ENCODE measurements at regions not wholly inside any gene's neighbourhood (a gene's known extent, or its start where the extent isn't known, plus 50 kb on each side); places are given as distances from the start of the nearest gene placed in this dataset.
"Not testable (repeated sequence)": the region's sequence is repeated elsewhere in the genome, so short reads cannot be mapped to it uniquely, and the experiment has no call there.

- no peak for DNase-seq
Observed at GRCh38 chr14:22184830-22185168, 404.2 kb downstream of the DAD1 start.

DNA sequence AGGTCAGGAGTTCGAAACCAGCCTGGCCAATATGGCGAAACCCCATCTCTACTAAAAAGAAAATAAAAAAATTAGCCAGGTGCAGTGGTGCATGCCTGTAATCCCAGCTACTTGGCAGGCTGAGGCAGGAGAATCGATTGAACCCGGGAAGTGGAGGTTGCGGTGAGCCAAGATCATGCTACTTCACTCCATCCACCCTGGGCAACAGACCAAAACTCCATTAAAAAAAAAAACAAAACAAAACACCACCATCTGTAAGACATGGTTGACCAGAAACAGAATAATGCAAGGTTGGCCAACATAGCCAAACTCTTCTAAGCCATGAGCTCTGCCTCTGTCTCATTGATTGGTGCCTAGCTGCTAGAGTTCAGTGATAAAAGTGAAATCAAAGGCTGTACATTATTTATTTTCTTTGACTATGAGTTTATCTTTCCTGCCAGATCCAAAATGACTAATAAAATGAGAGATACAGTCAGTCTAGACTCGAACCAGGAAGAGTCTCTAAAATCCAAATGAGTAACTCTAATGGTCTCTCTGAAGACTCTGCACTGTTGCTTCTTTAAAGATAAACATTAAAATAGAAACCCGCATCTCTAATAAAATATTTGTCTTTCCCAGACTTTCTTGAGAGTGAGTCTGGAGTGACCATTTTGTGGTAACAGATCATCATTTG lies 404.7 kb downstream of the DAD1 start:
- DNase-seq = no peak

DNA sequence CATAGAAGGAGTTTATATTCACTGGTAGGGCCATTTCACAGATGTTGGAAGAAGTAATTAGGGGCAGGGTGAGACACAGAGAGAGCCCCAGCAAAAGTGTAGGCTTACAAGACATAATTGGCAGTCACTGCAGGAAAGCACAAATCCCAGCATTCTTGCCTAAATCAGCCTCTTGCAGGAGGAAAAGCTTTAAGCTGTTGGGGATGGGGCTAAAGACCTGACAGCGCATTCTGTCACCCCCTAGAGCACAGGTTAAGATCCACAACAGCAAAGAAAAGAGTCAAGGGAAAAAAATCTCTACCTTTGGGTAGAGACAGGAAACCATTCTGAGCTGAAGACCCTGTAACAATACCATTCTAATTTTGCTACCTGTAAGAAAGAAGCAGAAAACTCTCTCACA lies 409.0 kb downstream of the DAD1 start:
- DNase-seq = no peak

GRCh38 chr14:22179190-22179589 lies 409.8 kb downstream of the DAD1 start:
- no peak for DNase-seq

GRCh38 chr14:22178333-22178839 lies 410.6 kb downstream of the DAD1 start:
- peak; percentile 34 to 50 (median 45) for DNase-seq

DNA sequence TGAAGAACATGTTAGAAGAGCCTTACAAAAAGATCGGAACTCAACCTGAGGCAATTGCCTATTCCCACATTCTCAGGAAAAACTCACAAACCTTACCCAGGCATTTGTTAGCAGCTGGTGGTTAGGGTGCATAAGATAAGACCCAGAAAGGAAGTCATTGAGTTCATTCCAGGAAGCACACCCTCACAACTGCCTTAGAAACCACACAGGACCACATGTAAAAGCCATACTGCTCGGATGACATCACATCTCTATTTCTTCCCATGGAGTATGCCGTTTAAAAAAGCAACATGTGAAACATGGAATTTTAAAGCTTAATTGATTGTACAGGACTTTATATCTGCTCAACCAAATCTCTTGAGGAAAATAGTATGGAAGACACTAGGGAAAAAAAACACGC lies 411.2 kb downstream of the DAD1 start:
- DNase-seq = peak in 1 of 3 donors; percentile 5

DNA sequence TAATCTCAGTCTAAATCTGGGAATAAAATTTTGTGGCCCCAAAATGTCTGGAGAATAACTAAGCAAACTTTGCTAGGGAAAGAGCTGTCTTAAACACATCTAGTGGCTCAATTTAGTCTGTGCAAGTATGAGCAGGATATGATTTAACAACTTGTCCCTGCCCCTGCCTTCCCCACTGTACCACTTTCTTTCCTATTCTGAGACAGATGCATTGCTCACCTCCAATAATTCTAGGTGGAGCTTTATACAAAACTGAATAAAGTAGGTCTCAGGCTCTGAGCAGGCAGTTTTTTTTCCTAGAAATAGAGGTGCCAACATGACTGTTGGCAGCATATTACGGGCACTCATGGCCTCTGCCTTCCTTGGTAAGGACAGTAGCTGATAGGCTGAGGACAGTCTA lies 412.1 kb downstream of the DAD1 start:
- no peak for DNase-seq

DNA sequence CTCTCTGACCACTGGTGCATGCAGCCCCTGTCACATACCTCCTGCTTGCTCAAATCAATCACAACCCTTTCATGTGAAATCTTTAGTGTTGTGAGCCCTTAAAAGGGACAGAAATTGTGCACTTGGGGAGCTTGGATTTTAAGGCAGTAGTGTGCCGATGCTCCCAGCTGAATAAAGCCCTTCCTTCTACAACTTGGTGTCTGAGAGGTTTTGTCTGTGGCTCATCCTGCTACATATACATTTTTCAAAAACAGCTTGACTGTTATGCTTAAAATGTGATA lies 413.8 kb downstream of the DAD1 start:
- DNase-seq = not testable (repeated sequence)

DNA sequence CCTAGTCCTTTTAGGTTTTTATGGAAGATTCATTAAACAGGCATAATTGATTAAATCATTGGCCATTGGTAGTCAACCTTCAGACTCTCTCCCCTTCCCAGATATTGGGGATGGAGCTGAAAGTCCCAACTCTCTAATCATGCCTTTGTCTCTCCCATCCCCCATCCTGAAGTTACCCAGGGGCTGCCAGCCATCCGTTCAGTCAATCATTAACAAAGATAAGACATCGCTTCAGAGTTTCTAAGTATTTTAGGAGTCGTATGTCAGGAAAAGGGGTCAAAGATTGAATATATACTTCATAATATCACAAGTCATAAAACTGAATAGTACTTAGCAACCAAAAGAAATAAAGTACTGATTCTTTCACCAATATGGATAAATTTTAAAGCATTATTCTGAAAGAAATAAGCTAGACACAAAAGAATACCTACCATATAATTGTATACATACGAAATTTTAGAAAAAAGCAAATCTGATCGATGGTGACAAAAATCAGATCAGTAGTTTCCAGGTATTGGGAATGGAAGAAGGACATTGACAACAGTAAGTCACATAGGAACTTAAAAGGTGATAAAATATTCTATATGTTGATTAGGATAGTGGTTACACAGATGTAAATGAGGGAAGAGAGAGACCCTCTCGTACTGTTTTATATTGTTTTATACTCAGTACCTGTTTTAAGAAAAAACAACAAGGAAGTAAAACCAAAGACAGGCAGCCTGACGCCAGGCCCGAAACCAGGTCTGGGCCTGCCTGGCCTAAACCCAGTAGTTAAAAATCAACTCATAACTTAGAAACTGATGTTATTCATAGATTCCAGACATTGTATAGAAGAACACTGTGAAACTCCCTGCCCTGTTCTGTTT lies 414.4 kb downstream of the DAD1 start:
- no peak for DNase-seq

- DNase-seq = no peak
Observed at GRCh38 chr14:22168092-22168955, 420.7 kb downstream of the DAD1 start.

DNA sequence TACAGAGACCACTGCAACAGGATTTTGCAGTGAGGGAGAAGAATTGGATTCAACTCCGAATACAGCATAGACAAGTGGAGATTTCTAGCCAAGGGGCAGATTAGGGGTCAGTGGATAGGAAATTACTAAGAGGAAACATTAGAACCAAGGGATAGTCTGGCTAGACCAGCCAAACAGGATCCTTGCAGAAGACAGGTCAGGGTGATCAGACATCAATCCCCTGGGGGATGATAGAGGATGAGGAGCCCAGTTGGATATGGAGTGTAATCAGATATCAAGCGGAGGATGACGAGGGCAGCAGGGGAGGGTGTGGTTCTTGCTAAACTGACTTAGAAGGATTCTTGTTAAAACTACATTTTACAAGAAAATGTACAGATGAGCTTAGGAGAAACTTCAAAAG lies 424.4 kb downstream of the DAD1 start:
- no peak for DNase-seq

DNA sequence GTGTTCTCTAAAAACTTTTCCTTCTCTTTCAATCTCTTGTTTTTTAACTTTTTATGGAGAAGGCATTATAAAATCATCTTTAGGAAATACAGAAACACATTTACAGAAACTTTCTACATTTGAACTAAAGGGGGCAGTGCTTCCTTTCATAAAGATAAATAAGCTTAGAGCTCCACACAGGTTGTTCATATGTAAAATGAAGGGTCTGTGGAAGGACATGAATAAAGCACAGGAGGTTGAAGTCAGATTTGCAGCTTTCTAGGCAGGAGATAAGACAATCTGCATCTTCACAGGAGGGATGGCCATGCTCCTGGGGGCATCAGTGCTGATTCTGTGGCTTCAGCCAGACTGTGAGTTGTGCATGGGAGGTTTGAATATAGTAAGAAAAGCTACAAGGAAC lies 426.0 kb downstream of the DAD1 start:
- peak; percentile 7 to 32 (median 27) for DNase-seq

GRCh38 chr14:22159957-22160356 lies 429.1 kb downstream of the DAD1 start:
- DNase-seq = peak; percentile 84 to 87 (median 84)

DNA sequence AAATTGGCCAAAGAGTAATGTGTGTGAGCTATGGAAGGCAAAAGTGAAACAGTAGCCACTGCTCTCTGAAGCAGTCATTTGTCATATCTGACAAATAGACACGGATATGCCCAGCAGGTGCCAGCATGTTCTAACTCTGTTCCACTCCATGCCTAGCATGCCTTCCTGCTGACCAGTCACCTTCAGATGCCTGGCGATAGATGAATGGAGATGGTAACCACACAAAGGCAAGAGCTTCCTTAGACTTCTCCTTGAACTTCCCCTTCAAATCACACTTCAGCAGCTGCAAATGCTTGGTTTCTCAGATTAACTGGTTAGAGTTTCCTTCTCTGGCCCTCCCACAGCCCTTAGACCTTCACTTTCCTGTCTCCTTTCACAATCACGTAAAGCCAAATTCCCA lies 429.9 kb downstream of the DAD1 start:
- DNase-seq = peak; percentile 53 to 56 (median 56)

GRCh38 chr14:22158560-22158959 lies 430.5 kb downstream of the DAD1 start:
- no peak for DNase-seq

DNA sequence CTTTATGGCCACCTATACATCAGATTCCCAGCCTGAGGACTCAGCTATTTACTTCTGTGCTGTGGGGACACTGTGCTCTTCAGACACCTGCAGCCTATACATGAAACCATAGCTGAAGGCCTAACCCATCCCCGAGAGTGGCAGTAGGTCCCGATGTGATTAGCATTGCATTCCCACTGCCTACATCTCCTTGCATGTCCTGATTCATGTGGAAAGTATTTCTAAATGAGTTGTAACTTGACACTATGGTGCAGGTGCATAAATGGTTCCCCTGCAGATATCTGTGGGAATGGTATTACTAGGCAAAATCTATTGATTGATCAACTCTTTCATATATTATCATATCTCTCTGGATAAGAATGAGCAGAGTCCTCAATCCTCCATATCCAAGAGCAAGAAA lies 433.5 kb downstream of the DAD1 start:
- DNase-seq = no peak

- no peak for DNase-seq
Observed at GRCh38 chr14:22152903-22153302, 436.1 kb downstream of the DAD1 start.

DNA sequence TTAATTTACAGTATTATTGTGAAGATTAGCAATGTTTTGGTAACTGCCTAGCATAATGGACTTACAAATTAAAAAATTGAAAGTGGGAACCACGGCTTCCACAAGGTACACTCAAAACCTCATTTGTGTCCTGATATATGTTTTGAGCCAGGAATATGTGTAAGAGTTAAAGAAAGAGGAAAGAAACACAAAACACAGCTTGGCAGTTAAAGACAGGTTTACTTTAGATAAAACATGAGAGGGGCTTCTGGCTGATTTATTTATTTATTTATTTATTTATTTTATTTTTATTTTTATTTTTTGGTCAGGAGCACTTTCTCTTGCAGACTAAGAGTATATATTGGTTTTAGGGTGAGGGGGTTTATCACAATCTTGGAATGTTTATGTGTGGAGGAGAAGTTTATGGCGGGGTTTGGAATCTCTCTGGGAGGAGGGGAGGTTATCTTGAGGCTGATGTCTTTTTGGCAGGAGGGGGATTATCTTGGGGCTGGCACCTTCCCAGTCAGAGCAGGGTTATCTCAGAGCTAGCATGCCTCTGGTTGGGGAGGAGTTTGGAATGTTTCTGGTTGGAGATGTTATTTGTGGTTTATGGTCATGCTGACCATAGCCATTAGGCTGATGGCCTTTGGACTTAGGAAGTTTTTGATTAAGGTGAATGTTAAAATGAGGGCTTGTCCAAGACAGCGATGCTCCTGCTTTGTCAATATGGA lies 436.7 kb downstream of the DAD1 start:
- DNase-seq = no peak

- no peak for DNase-seq
Observed at GRCh38 chr14:22151121-22151520, 437.9 kb downstream of the DAD1 start.

- no peak for DNase-seq
Observed at GRCh38 chr14:22149058-22149457, 440.0 kb downstream of the DAD1 start.

- DNase-seq = peak in 1 of 3 donors; percentile 5
Observed at GRCh38 chr14:22147716-22148115, 441.3 kb downstream of the DAD1 start.

DNA sequence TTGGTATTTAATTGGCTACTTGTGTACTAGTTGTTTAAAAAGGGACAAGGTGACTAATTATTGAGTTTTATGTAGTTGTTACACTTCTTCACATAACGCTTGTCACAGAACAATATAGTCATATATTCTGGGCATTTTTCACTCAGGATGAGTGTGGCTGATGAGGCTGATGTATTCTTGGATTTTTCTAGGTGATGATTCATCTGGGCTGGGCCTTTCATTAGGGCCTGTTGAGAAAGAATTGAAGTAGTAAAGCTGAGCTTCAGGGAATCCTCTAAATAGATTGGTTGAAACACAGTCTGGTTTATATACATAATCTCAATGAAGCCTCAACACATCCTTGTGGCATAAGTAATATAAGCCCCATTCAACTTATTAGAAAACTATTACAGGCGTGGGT lies 445.7 kb downstream of the DAD1 start:
- peak; percentile 18 to 57 (median 41) for DNase-seq

DNA sequence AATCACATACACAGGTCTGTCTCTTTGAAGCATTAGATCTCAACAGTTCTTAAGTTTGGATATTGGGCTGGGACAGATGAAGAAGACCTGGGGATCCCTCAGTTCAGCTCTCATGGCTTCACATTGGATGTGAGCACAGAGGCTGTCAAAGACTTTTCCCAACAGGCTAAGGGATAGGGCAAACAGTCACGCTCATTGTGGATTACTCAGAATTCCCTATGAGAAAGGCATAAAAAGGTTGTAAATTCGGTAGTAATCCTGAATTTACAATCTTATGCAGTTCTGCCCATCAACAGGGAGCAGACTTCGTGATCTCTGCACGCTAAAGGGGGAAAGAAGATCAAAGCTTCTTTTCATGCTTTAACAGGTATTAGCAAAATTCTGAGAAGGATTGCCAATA lies 448.4 kb downstream of the DAD1 start:
- no peak for DNase-seq

All from suppressor macrophage treated with lipopolysaccharide for 1 hour (primary cell).